Fibroblast of villous mesenchyme (primary cell): ENCODE measurements at regions not wholly inside any gene's neighbourhood (a gene's known extent, or its start where the extent isn't known, plus 50 kb on each side); places are given as distances from the start of the nearest gene placed in this dataset.

ENCODE experiments used
- DNase-seq: peaks from one replicate; pipeline ENCODE4 v3.0.0-alpha.2; 2010; ENCODE audit warnings: low read depth
- H3K4me3 ChIP-seq: 2 replicates; pipeline ENCODE4 v1.5.1; 2011; ENCODE audit warnings: low read depth, mild to moderate bottlenecking, low read length
- TF ChIP-seq, protein P1 (sequence below): IDR thresholded peaks from 2 replicates; pipeline ENCODE4 v1.5.1; 2012; ENCODE audit warnings: low read depth, mild to moderate bottlenecking, low read length; ENCODE audit not compliant: insufficient read depth

GRCh38 chr18:43525169-43525568 is 247.9 kb upstream of the SYT4 start:
- TF ChIP-seq, protein P1, sequence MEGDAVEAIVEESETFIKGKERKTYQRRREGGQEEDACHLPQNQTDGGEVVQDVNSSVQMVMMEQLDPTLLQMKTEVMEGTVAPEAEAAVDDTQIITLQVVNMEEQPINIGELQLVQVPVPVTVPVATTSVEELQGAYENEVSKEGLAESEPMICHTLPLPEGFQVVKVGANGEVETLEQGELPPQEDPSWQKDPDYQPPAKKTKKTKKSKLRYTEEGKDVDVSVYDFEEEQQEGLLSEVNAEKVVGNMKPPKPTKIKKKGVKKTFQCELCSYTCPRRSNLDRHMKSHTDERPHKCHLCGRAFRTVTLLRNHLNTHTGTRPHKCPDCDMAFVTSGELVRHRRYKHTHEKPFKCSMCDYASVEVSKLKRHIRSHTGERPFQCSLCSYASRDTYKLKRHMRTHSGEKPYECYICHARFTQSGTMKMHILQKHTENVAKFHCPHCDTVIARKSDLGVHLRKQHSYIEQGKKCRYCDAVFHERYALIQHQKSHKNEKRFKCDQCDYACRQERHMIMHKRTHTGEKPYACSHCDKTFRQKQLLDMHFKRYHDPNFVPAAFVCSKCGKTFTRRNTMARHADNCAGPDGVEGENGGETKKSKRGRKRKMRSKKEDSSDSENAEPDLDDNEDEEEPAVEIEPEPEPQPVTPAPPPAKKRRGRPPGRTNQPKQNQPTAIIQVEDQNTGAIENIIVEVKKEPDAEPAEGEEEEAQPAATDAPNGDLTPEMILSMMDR: no peak
- no peak overlapping the region for H3K4me3 ChIP-seq
- no peak for DNase-seq

DNA sequence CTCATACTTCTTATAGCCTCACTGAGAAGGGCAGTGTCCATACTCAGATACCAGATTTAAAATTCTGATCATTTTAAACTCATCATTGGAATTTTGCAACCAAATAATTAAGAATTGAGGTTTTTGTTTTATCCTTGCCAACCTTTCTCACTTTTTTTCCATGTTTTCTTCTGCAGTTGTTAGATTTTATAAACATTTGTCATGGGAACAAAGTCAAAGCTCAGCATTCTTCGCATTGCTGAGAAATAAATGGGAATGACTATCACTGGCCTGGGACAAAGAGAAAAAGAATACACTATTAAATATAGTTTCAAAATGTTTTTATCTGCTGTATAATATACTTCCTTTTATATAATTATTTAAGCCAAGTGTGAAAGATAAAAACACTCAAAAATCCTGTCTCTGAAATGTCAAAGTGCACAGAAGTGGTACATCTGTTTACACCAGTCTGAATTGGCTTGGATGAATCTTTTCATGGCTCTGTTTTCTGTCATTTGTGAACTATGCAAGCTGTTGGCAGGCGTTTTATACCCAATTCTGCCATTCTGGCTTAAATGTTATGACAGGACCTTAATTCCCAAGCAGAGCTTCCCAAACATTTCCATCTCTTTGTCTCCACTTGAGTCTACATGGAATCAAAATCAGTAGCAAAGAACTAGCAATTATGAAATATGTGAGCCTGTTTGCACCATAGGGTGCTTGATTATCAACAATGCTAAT is 249.3 kb upstream of the SYT4 start:
- TF ChIP-seq, protein P1: no peak
- no peak for DNase-seq
- H3K4me3 ChIP-seq: no peak overlapping the region

GRCh38 chr18:43531438-43531837 is 254.1 kb upstream of the SYT4 start:
- DNase-seq: no peak
- H3K4me3 ChIP-seq: no peak overlapping the region
- TF ChIP-seq, protein P1: no peak

DNA sequence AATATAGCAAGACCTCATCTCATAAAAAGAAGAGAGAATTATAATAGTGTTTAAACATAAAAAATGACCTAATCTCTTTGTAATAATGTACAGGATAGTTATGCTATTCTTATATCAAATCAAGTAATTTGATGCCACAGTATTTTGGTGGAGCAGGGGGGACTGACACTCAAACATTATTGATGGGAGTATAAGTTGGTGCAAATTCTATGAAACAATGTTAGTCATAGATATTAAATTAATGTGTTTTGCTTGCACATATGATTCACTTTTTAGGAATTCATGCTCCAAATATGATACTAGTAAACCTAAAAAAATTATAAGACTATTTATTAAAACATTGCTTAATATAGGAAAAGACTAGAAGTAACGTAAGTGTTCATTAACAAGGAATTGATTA is 256.1 kb upstream of the SYT4 start:
- H3K4me3 ChIP-seq: no peak overlapping the region
- TF ChIP-seq, protein P1: no peak
- DNase-seq: no peak

- peak; percentile 1 for DNase-seq
- TF ChIP-seq, protein P1: no peak
- no peak overlapping the region for H3K4me3 ChIP-seq
Measured at GRCh38 chr18:43534511-43534910, 257.2 kb upstream of the SYT4 start.

- H3K4me3 ChIP-seq: no peak overlapping the region
- no peak for DNase-seq
- TF ChIP-seq, protein P1: no peak
Measured at GRCh38 chr18:43539862-43540261, 262.6 kb upstream of the SYT4 start.

DNA sequence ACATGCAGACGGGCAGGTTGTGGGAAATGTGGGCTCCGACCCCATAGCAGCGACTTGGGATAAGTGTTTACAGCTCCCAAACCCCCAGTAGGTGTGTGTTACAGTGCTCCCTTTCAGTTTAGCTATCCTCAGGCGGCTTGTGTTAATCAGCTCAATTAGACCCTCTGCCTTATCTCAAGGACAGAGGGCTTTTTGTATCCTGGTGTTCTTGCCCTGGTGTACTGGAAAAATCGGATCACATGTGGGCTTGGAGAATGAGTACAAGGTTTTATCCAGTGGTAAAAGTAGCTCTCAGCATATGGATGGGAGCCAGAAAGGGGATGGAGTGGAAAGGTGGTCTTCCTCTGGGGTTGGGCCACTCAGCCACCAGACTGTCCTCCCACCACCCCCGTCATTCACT is 264.7 kb upstream of the SYT4 start:
- no peak overlapping the region for H3K4me3 ChIP-seq
- DNase-seq: no peak
- TF ChIP-seq, protein P1: no peak
